MM.1S (cell line): ENCODE measurements at regions not wholly inside any gene's neighbourhood (a gene's known extent, or its start where the extent isn't known, plus 50 kb on each side); places are given as distances from the start of the nearest gene placed in this dataset.

ENCODE experiments used
- CTCF ChIP-seq: fragments of 300-600 bp; sonication (generic); IDR thresholded peaks from 2 replicates; pipeline ENCODE4 v1.5.1; 2016; ENCODE audit warnings: antibody characterized with exemption, low read length, mixed read lengths
- EZH2 ChIP-seq: fragments of 300-600 bp; sonication (generic); optimal IDR thresholded peaks from 2 replicates; pipeline ENCODE3; 2017; ENCODE audit warnings: low read depth, mild to moderate bottlenecking, antibody characterized with exemption, low read length, mixed read lengths
- EZH2phosphoT487 ChIP-seq: fragments of 300-600 bp; sonication (generic); IDR thresholded peaks from 2 replicates; pipeline ENCODE4 v1.6.1; 2018; ENCODE audit warnings: antibody characterized with exemption, low read length

GRCh38 chr1:216958569-216958968, 235.3 kb upstream of the ESRRG start:
- TF ChIP-seq EZH2 (no peak), CTCF (no peak), EZH2phosphoT487 (no peak)
